RKO (cell line): ENCODE measurements at regions not wholly inside any gene's neighbourhood (a gene's known extent, or its start where the extent isn't known, plus 50 kb on each side); places are given as distances from the start of the nearest gene placed in this dataset.

Source experiments
- DNase-seq: peaks from one replicate; pipeline ENCODE4 v3.0.0-alpha.2; 2016; ENCODE audit warnings: low spot score

GRCh38 chr13:40115426-40115825, 460.0 kb downstream of the COG6 start:
- DNase-seq, result no peak

- peak; percentile 68 for DNase-seq
Measured at GRCh38 chr13:40116008-40116407, 460.5 kb downstream of the COG6 start.

GRCh38 chr13:40118337-40118736, 462.9 kb downstream of the COG6 start:
- DNase-seq, result no peak

GRCh38 chr13:40119852-40120251, 464.4 kb downstream of the COG6 start:
- DNase-seq, result no peak

GRCh38 chr13:40120288-40120687, 464.8 kb downstream of the COG6 start:
- DNase-seq, result no peak

- DNase-seq, result no peak
Measured at GRCh38 chr13:40120781-40121180, 465.3 kb downstream of the COG6 start.

- DNase-seq, result no peak
Measured at GRCh38 chr13:40121722-40122121, 466.3 kb downstream of the COG6 start.

- no peak for DNase-seq
Measured at GRCh38 chr13:40123962-40124632, 468.6 kb downstream of the COG6 start.

- no peak for DNase-seq
Measured at GRCh38 chr13:40124633-40125015, 469.2 kb downstream of the COG6 start.

GRCh38 chr13:40125336-40125735, 469.9 kb downstream of the COG6 start:
- no peak for DNase-seq

GRCh38 chr13:40126306-40127085, 471.0 kb downstream of the COG6 start:
- no peak for DNase-seq

GRCh38 chr13:40127476-40127875, 472.0 kb downstream of the COG6 start:
- DNase-seq, result no peak

- no peak for DNase-seq
Measured at GRCh38 chr13:40127925-40128324, 472.5 kb downstream of the COG6 start.

GRCh38 chr13:40129467-40129866, 474.0 kb downstream of the COG6 start:
- DNase-seq, result no peak

- peak; percentile 71 for DNase-seq
Measured at GRCh38 chr13:40130871-40131636, 475.6 kb downstream of the COG6 start.

- DNase-seq, result no peak
Measured at GRCh38 chr13:40132249-40132648, 476.8 kb downstream of the COG6 start.

GRCh38 chr13:40136896-40137295, 481.4 kb downstream of the COG6 start:
- DNase-seq, result no peak

GRCh38 chr13:40137400-40137799, 481.9 kb downstream of the COG6 start:
- DNase-seq, result no peak

GRCh38 chr13:40139896-40140520, 484.5 kb downstream of the COG6 start:
- DNase-seq, result no peak

- no peak for DNase-seq
Measured at GRCh38 chr13:40141859-40142555, 486.5 kb downstream of the COG6 start.

GRCh38 chr13:40143106-40143505, 487.6 kb downstream of the COG6 start:
- DNase-seq, result no peak

GRCh38 chr13:40143559-40143958, 488.1 kb downstream of the COG6 start:
- DNase-seq, result no peak
